ENCODE measurements at regions not wholly inside any gene's neighbourhood (a gene's known extent, or its start where the extent isn't known, plus 50 kb on each side); places are given as distances from the start of the nearest gene placed in this dataset.

GRCh38 chr15:47551079-47551478, 166.2 kb upstream of the SEMA6D start:
- no peak for DNase-seq

GRCh38 chr15:47551546-47551945, 165.8 kb upstream of the SEMA6D start:
- DNase-seq = no peak

- no peak for DNase-seq
These were observed 164.2 kb upstream of the SEMA6D start for GRCh38 chr15:47552978-47553608.

- DNase-seq = no peak
These were observed 163.4 kb upstream of the SEMA6D start for GRCh38 chr15:47553947-47554346.

GRCh38 chr15:47561102-47561501, 156.2 kb upstream of the SEMA6D start:
- no peak for DNase-seq

GRCh38 chr15:47565949-47566348, 151.4 kb upstream of the SEMA6D start:
- no peak for DNase-seq

- DNase-seq = no peak
These were observed 150.7 kb upstream of the SEMA6D start for GRCh38 chr15:47566610-47567009.

GRCh38 chr15:47568030-47568429, 149.3 kb upstream of the SEMA6D start:
- DNase-seq = no peak

GRCh38 chr15:47570044-47570443, 147.3 kb upstream of the SEMA6D start:
- no peak for DNase-seq

GRCh38 chr15:47570451-47570850, 146.9 kb upstream of the SEMA6D start:
- DNase-seq = no peak

- no peak for DNase-seq
These were observed 146.2 kb upstream of the SEMA6D start for GRCh38 chr15:47570881-47571640.

- no peak for DNase-seq
These were observed 143.6 kb upstream of the SEMA6D start for GRCh38 chr15:47573673-47574072.

- no peak for DNase-seq
These were observed 140.3 kb upstream of the SEMA6D start for GRCh38 chr15:47577000-47577399.

GRCh38 chr15:47577461-47577860, 139.8 kb upstream of the SEMA6D start:
- no peak for DNase-seq

GRCh38 chr15:47582233-47582632, 135.1 kb upstream of the SEMA6D start:
- no peak for DNase-seq

GRCh38 chr15:47584316-47584715, 133.0 kb upstream of the SEMA6D start:
- DNase-seq = no peak

- DNase-seq = no peak
These were observed 130.6 kb upstream of the SEMA6D start for GRCh38 chr15:47586653-47587224.

- DNase-seq = no peak
These were observed 129.1 kb upstream of the SEMA6D start for GRCh38 chr15:47587940-47588802.

GRCh38 chr15:47588958-47589357, 128.3 kb upstream of the SEMA6D start:
- no peak for DNase-seq

GRCh38 chr15:47598996-47599395, 118.3 kb upstream of the SEMA6D start:
- no peak for DNase-seq

GRCh38 chr15:47599806-47600205, 117.5 kb upstream of the SEMA6D start:
- no peak for DNase-seq

GRCh38 chr15:47602121-47602520, 115.2 kb upstream of the SEMA6D start:
- DNase-seq = no peak

- no peak for DNase-seq
These were observed 114.3 kb upstream of the SEMA6D start for GRCh38 chr15:47603026-47603425.

Measured in activated CD8-positive, alpha-beta memory T cell treated with anti-CD3 and anti-CD28 coated beads, Interleukin-2, amount 50 U/mL, for 4 hours (primary cell).